ENCODE measurements at regions not wholly inside any gene's neighbourhood (a gene's known extent, or its start where the extent isn't known, plus 50 kb on each side); places are given as distances from the start of the nearest gene placed in this dataset.

GRCh38 chr1:164356511-164356910 is 202.5 kb upstream of the PBX1 start:
- Histone ChIP-seq H3K4me3 (replicated peaks; ENCODE audit: insufficient read depth, low read length) (no peak overlapping the region), H3K27me3 (ENCODE audit: insufficient read depth, poor library complexity, severe bottlenecking) (no peaks in the 10 kb centered on the region), H3K27ac (replicated peaks) (no peak overlapping the region)
- no peak for DNase-seq (ENCODE audit: low read depth in 1 of 2, low spot score in 1 of 2)
- TF ChIP-seq, protein P1, sequence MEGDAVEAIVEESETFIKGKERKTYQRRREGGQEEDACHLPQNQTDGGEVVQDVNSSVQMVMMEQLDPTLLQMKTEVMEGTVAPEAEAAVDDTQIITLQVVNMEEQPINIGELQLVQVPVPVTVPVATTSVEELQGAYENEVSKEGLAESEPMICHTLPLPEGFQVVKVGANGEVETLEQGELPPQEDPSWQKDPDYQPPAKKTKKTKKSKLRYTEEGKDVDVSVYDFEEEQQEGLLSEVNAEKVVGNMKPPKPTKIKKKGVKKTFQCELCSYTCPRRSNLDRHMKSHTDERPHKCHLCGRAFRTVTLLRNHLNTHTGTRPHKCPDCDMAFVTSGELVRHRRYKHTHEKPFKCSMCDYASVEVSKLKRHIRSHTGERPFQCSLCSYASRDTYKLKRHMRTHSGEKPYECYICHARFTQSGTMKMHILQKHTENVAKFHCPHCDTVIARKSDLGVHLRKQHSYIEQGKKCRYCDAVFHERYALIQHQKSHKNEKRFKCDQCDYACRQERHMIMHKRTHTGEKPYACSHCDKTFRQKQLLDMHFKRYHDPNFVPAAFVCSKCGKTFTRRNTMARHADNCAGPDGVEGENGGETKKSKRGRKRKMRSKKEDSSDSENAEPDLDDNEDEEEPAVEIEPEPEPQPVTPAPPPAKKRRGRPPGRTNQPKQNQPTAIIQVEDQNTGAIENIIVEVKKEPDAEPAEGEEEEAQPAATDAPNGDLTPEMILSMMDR (IDR thresholded peaks at IDR 0.05; ENCODE audit: insufficient read depth, low read length) = no peak
- TF ChIP-seq REST (IDR thresholded peaks at IDR 0.05; ENCODE audit: insufficient replicate concordance, low read depth) (no peak), GABPA (IDR thresholded peaks at IDR 0.05; ENCODE audit: low read depth) (no peak), POLR2AphosphoS5 (IDR thresholded peaks at IDR 0.05; ENCODE audit: low read depth) (no peak), SPI1 (IDR thresholded peaks at IDR 0.05; ENCODE audit: borderline replicate concordance, low read depth) (no peak)

GRCh38 chr1:164360265-164360664 is 198.7 kb upstream of the PBX1 start:
- no peak for DNase-seq (ENCODE audit: low read depth in 1 of 2, low spot score in 1 of 2)
- H3K4me3 ChIP-seq (replicated peaks; ENCODE audit: insufficient read depth, low read length) = no peak overlapping the region
- TF ChIP-seq, protein P1 (IDR thresholded peaks at IDR 0.05; ENCODE audit: insufficient read depth, low read length) = no peak
- no peak for TF ChIP-seq GABPA (IDR thresholded peaks at IDR 0.05; ENCODE audit: low read depth)
- TF ChIP-seq SPI1 (IDR thresholded peaks at IDR 0.05; ENCODE audit: borderline replicate concordance, low read depth) = no peak
- H3K27ac ChIP-seq (replicated peaks) = no peak overlapping the region
- no peaks in the 10 kb centered on the region for H3K27me3 ChIP-seq (ENCODE audit: insufficient read depth, poor library complexity, severe bottlenecking)

GRCh38 chr1:164361927-164362326 is 197.1 kb upstream of the PBX1 start:
- no peak overlapping the region for H3K4me3 ChIP-seq (replicated peaks; ENCODE audit: insufficient read depth, low read length)
- no peak overlapping the region for H3K27ac ChIP-seq (replicated peaks)
- TF ChIP-seq SPI1 (IDR thresholded peaks at IDR 0.05; ENCODE audit: borderline replicate concordance, low read depth) (no peak), POLR2AphosphoS5 (IDR thresholded peaks at IDR 0.05; ENCODE audit: low read depth) (no peak), GABPA (IDR thresholded peaks at IDR 0.05; ENCODE audit: low read depth) (no peak), REST (IDR thresholded peaks at IDR 0.05; ENCODE audit: insufficient replicate concordance, low read depth) (no peak)
- TF ChIP-seq, protein P1 (IDR thresholded peaks at IDR 0.05; ENCODE audit: insufficient read depth, low read length) = no peak
- no peaks in the 10 kb centered on the region for H3K27me3 ChIP-seq (ENCODE audit: insufficient read depth, poor library complexity, severe bottlenecking)
- DNase-seq (ENCODE audit: low read depth in 1 of 2, low spot score in 1 of 2) = no peak

- TF ChIP-seq SPI1 (IDR thresholded peaks at IDR 0.05; ENCODE audit: borderline replicate concordance, low read depth) (no peak), POLR2AphosphoS5 (IDR thresholded peaks at IDR 0.05; ENCODE audit: low read depth) (no peak), GABPA (IDR thresholded peaks at IDR 0.05; ENCODE audit: low read depth) (no peak), REST (IDR thresholded peaks at IDR 0.05; ENCODE audit: insufficient replicate concordance, low read depth) (no peak)
- TF ChIP-seq, protein P1 (IDR thresholded peaks at IDR 0.05; ENCODE audit: insufficient read depth, low read length) = no peak
- Histone ChIP-seq H3K27ac (replicated peaks) (no peak overlapping the region), H3K4me3 (replicated peaks; ENCODE audit: insufficient read depth, low read length) (no peak overlapping the region), H3K27me3 (ENCODE audit: insufficient read depth, poor library complexity, severe bottlenecking) (no peaks in the 10 kb centered on the region)
- no peak for DNase-seq (ENCODE audit: low read depth in 1 of 2, low spot score in 1 of 2)
Measured at GRCh38 chr1:164363980-164364379, 195.0 kb upstream of the PBX1 start.

All from HL-60 (cell line).